ENCODE measurements at regions not wholly inside any gene's neighbourhood (a gene's known extent, or its start where the extent isn't known, plus 50 kb on each side); places are given as distances from the start of the nearest gene placed in this dataset.

GRCh38 chr18:68462148-68462547 lies 252.8 kb downstream of the TMX3 start:
- TF ChIP-seq POLR2AphosphoS5 (IDR thresholded peaks at IDR 0.05; ENCODE audit: low read depth, low read length) (no peak), FOXP2 (optimal IDR thresholded peaks at IDR 0.05; ENCODE audit: borderline replicate concordance, extremely low read depth, extremely low read length, insufficient read depth) (no peak), SIN3A (IDR thresholded peaks at IDR 0.05; ENCODE audit: borderline replicate concordance, insufficient read depth, low read length) (no peak), TAF1 (IDR thresholded peaks at IDR 0.05; ENCODE audit: borderline replicate concordance, insufficient read depth, low read length) (no peak), REST (IDR thresholded peaks at IDR 0.05; ENCODE audit: insufficient read depth in 1 of 2, low read depth in 2 of 2, low read length in 2 of 2) (no peak)

DNA sequence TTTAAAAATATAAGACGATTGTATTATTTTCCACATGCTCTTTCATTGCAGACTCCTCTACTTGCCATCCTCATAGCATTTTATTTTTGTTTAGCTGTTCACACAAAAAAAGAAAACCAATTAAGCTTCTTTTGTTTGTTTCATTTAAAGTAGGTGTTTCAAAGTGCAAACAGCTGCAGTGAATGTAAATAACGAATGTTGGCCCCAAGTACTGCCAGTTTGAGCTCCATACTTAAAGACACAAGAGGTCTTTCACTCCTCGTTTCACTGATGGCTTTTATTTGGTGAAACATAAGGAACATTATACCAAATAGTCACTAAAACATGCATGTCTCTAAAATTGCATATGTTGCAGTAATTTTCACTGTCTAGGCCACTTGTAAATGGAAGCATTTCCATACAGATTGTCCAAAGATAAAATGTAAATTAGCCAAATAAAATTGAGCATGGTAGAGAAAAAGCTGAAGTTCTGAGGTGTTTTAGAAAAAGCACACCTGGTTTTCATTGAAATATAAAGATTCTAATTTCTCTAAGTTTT lies 253.4 kb downstream of the TMX3 start:
- TF ChIP-seq POLR2AphosphoS5 (IDR thresholded peaks at IDR 0.05; ENCODE audit: low read depth, low read length) (no peak), REST (IDR thresholded peaks at IDR 0.05; ENCODE audit: insufficient read depth in 1 of 2, low read depth in 2 of 2, low read length in 2 of 2) (no peak), TAF1 (IDR thresholded peaks at IDR 0.05; ENCODE audit: borderline replicate concordance, insufficient read depth, low read length) (no peak), SIN3A (IDR thresholded peaks at IDR 0.05; ENCODE audit: borderline replicate concordance, insufficient read depth, low read length) (no peak), FOXP2 (optimal IDR thresholded peaks at IDR 0.05; ENCODE audit: borderline replicate concordance, extremely low read depth, extremely low read length, insufficient read depth) (no peak)

DNA sequence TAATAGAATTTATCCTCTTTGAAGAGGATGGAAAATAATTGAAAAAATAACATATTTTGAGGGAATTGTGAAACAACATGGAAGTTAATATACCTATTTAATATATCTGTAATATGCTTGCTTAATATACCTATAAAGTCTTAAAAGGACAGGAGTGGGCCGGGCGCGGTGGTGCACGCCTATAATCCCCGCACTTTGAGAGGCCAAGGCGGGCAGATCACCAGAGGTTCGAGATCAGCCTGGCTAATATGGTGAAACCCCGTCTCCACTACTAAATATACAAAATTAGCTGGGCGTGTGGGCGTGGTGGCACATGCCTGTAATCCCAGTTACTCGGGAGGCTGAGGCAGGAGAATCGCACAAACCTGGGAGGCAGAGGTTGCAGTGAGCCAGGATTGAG lies 254.9 kb downstream of the TMX3 start:
- TF ChIP-seq SIN3A (IDR thresholded peaks at IDR 0.05; ENCODE audit: borderline replicate concordance, insufficient read depth, low read length) (no peak), REST (IDR thresholded peaks at IDR 0.05; ENCODE audit: insufficient read depth in 1 of 2, low read depth in 2 of 2, low read length in 2 of 2) (no peak), TAF1 (IDR thresholded peaks at IDR 0.05; ENCODE audit: borderline replicate concordance, insufficient read depth, low read length) (no peak), POLR2AphosphoS5 (IDR thresholded peaks at IDR 0.05; ENCODE audit: low read depth, low read length) (no peak), FOXP2 (optimal IDR thresholded peaks at IDR 0.05; ENCODE audit: borderline replicate concordance, extremely low read depth, extremely low read length, insufficient read depth) (no peak)

- no peak for TF ChIP-seq REST (IDR thresholded peaks at IDR 0.05; ENCODE audit: insufficient read depth in 1 of 2, low read depth in 2 of 2, low read length in 2 of 2)
- no peak for TF ChIP-seq SIN3A (IDR thresholded peaks at IDR 0.05; ENCODE audit: borderline replicate concordance, insufficient read depth, low read length)
- no peak for TF ChIP-seq TAF1 (IDR thresholded peaks at IDR 0.05; ENCODE audit: borderline replicate concordance, insufficient read depth, low read length)
- TF ChIP-seq FOXP2 (optimal IDR thresholded peaks at IDR 0.05; ENCODE audit: borderline replicate concordance, extremely low read depth, extremely low read length, insufficient read depth) = no peak
- TF ChIP-seq POLR2AphosphoS5 (IDR thresholded peaks at IDR 0.05; ENCODE audit: low read depth, low read length) = no peak
These were observed 257.9 kb downstream of the TMX3 start for GRCh38 chr18:68456985-68457384.

GRCh38 chr18:68455229-68455603 lies 259.7 kb downstream of the TMX3 start:
- TF ChIP-seq REST (IDR thresholded peaks at IDR 0.05; ENCODE audit: insufficient read depth in 1 of 2, low read depth in 2 of 2, low read length in 2 of 2) (no peak), POLR2AphosphoS5 (IDR thresholded peaks at IDR 0.05; ENCODE audit: low read depth, low read length) (no peak), TAF1 (IDR thresholded peaks at IDR 0.05; ENCODE audit: borderline replicate concordance, insufficient read depth, low read length) (no peak), FOXP2 (optimal IDR thresholded peaks at IDR 0.05; ENCODE audit: borderline replicate concordance, extremely low read depth, extremely low read length, insufficient read depth) (no peak), SIN3A (IDR thresholded peaks at IDR 0.05; ENCODE audit: borderline replicate concordance, insufficient read depth, low read length) (no peak)
